ENCODE measurements at regions not wholly inside any gene's neighbourhood (a gene's known extent, or its start where the extent isn't known, plus 50 kb on each side); places are given as distances from the start of the nearest gene placed in this dataset.
A peak's percentile ranks its signal among the peaks of the same experiment; 100 is the strongest.
"Not testable (repeated sequence)": the region's sequence is repeated elsewhere in the genome, so short reads cannot be mapped to it uniquely, and the experiment has no call there.

- DNase-seq (ENCODE audit: extremely low spot score, insufficient read length, low read depth) (no peak), FAIRE-seq (no peak)
Observed at GRCh38 chr4:81799371-81799770, 327.7 kb upstream of the RASGEF1B start.

- no peak for FAIRE-seq
- no peak for DNase-seq (ENCODE audit: extremely low spot score, insufficient read length, low read depth)
Observed at GRCh38 chr4:81796790-81797528, 325.3 kb upstream of the RASGEF1B start.

- no peak for FAIRE-seq
- DNase-seq (ENCODE audit: extremely low spot score, insufficient read length, low read depth), result no peak
Observed at GRCh38 chr4:81792521-81792920, 320.8 kb upstream of the RASGEF1B start.

GRCh38 chr4:81790477-81790876, 318.8 kb upstream of the RASGEF1B start:
- no peak for FAIRE-seq
- DNase-seq (ENCODE audit: extremely low spot score, insufficient read length, low read depth), result no peak

- DNase-seq (ENCODE audit: extremely low spot score, insufficient read length, low read depth) (no peak), FAIRE-seq (no peak)
Observed at GRCh38 chr4:81789741-81790399, 318.2 kb upstream of the RASGEF1B start.

GRCh38 chr4:81789158-81789557, 317.5 kb upstream of the RASGEF1B start:
- FAIRE-seq, result no peak
- DNase-seq (ENCODE audit: extremely low spot score, insufficient read length, low read depth), result no peak

GRCh38 chr4:81786766-81787165, 315.1 kb upstream of the RASGEF1B start:
- no peak for FAIRE-seq
- DNase-seq (ENCODE audit: extremely low spot score, insufficient read length, low read depth), result no peak

GRCh38 chr4:81786063-81786763, 314.5 kb upstream of the RASGEF1B start:
- no peak for DNase-seq (ENCODE audit: extremely low spot score, insufficient read length, low read depth)
- no peak for FAIRE-seq

GRCh38 chr4:81785338-81785737, 313.6 kb upstream of the RASGEF1B start:
- no peak for FAIRE-seq
- no peak for DNase-seq (ENCODE audit: extremely low spot score, insufficient read length, low read depth)

- FAIRE-seq, result no peak
- DNase-seq (ENCODE audit: extremely low spot score, insufficient read length, low read depth), result no peak
Observed at GRCh38 chr4:81783558-81783957, 311.9 kb upstream of the RASGEF1B start.

- DNase-seq (ENCODE audit: extremely low spot score, insufficient read length, low read depth) (no peak), FAIRE-seq (no peak)
Observed at GRCh38 chr4:81781799-81782198, 310.1 kb upstream of the RASGEF1B start.

- FAIRE-seq, result not testable (repeated sequence)
Observed at GRCh38 chr4:81777718-81778117, 306.0 kb upstream of the RASGEF1B start.

GRCh38 chr4:81776794-81777193, 305.1 kb upstream of the RASGEF1B start:
- no peak for FAIRE-seq
- DNase-seq (ENCODE audit: extremely low spot score, insufficient read length, low read depth), result no peak

More at GRCh38 chr4:81777718-81778117, 306.0 kb upstream of the RASGEF1B start:
- DNase-seq (ENCODE audit: extremely low spot score, insufficient read length, low read depth), result not testable (repeated sequence)

- DNase-seq (ENCODE audit: extremely low spot score, insufficient read length, low read depth), result no peak
- FAIRE-seq, result no peak
Observed at GRCh38 chr4:81773557-81773956, 301.9 kb upstream of the RASGEF1B start.

- DNase-seq (ENCODE audit: extremely low spot score, insufficient read length, low read depth), result no peak
- no peak for FAIRE-seq
Observed at GRCh38 chr4:81771721-81772120, 300.0 kb upstream of the RASGEF1B start.

GRCh38 chr4:81769244-81769643, 297.5 kb upstream of the RASGEF1B start:
- FAIRE-seq, result no peak

GRCh38 chr4:81758574-81759264, 287.0 kb upstream of the RASGEF1B start:
- FAIRE-seq (no peak), DNase-seq (ENCODE audit: extremely low spot score, insufficient read length, low read depth) (no peak)

More at GRCh38 chr4:81769244-81769643, 297.5 kb upstream of the RASGEF1B start:
- no peak for DNase-seq (ENCODE audit: extremely low spot score, insufficient read length, low read depth)

- DNase-seq (ENCODE audit: extremely low spot score, insufficient read length, low read depth) (no peak), FAIRE-seq (no peak)
Observed at GRCh38 chr4:81757691-81758090, 286.0 kb upstream of the RASGEF1B start.

GRCh38 chr4:81756973-81757372, 285.3 kb upstream of the RASGEF1B start:
- DNase-seq (ENCODE audit: extremely low spot score, insufficient read length, low read depth), result peak; percentile 1
- FAIRE-seq, result peak; percentile 42

- DNase-seq (ENCODE audit: extremely low spot score, insufficient read length, low read depth), result no peak
- FAIRE-seq, result no peak
Observed at GRCh38 chr4:81756042-81756441, 284.3 kb upstream of the RASGEF1B start.

Measured in GM18507 (cell line).